Lower leg skin (tissue), 4 donors: ENCODE measurements at regions not wholly inside any gene's neighbourhood (a gene's known extent, or its start where the extent isn't known, plus 50 kb on each side); places are given as distances from the start of the nearest gene placed in this dataset.

Experiments used
- DNase-seq, 2 donors: peaks; one replicate each; pipeline ENCODE4 v3.0.0-alpha.2; 2019; ENCODE audit warnings: low spot score in 2 of 2
- H3K4me3 ChIP-seq: fragments of 200-600 bp; sonication (generic); 2 replicates; pipeline ENCODE4 v1.5.1; 2017; ENCODE audit warnings: mild to moderate bottlenecking, low read depth; ENCODE audit not compliant: poor library complexity, severe bottlenecking
- CTCF ChIP-seq, 3 donors: fragments of 450-650 bp; IDR thresholded peaks; one replicate each; pipeline ENCODE4 v1.5.1; 2016; ENCODE audit warnings: antibody characterized with exemption in 3 of 3, mild to moderate bottlenecking in 3 of 3, moderate library complexity in 2 of 3
- POLR2A ChIP-seq, 2 donors: fragments of 450-650 bp; IDR thresholded peaks; one replicate each; pipeline ENCODE4 v1.6.1; 2016 to 2017; ENCODE audit warnings: antibody characterized with exemption in 2 of 2, mild to moderate bottlenecking in 1 of 2, moderate library complexity in 1 of 2
- WGBS, 2 donors: methylation state at CpG; one replicate each; pipeline ENCODE4 v1.1.5; 2018; 5-methylcytosine and 5-hydroxymethylcytosine counted together
- intact Hi-C: fragments of 100-400 bp; cut with DNase I; formaldehyde crosslinking; loops from one replicate; pipeline ENCODE4 v1.15.0; 2023; ENCODE audit warnings: low total_unique reads

GRCh38 chr6:21327326-21328112, 266.0 kb upstream of the SOX4 start:
- WGBS, 2 donors, result 75 to 77% methylated on average over 9 of the region's 9 CpGs
- TF ChIP-seq CTCF (IDR thresholded peaks at IDR 0.05), result no peak
- TF ChIP-seq POLR2A (IDR thresholded peaks at IDR 0.05), result no peak
- no peak for DNase-seq
- no peak overlapping the region for H3K4me3 ChIP-seq
- intact Hi-C loops, result loop anchor here (10.0 kb wide), 1 partner anchor 73 kb away; no protein-coding TSS in a partner anchor

GRCh38 chr6:21331235-21331634, 262.3 kb upstream of the SOX4 start:
- TF ChIP-seq POLR2A (IDR thresholded peaks at IDR 0.05) (no peak), CTCF (IDR thresholded peaks at IDR 0.05) (no peak)
- 17 to 25% methylated on average over 7 of the region's 7 CpGs for WGBS, 2 donors
- DNase-seq, result peak in 1 of 2 donors; percentile 70
- H3K4me3 ChIP-seq, result no peak overlapping the region
- intact Hi-C loops, result no loop called here

GRCh38 chr6:21332077-21332476, 261.5 kb upstream of the SOX4 start:
- DNase-seq, result no peak
- WGBS, 2 donors, result 90% methylated on average over 5 of the region's 5 CpGs
- no peak overlapping the region for H3K4me3 ChIP-seq
- TF ChIP-seq POLR2A (IDR thresholded peaks at IDR 0.05), result no peak
- no peak for TF ChIP-seq CTCF (IDR thresholded peaks at IDR 0.05)
- intact Hi-C loops, result no loop called here

- WGBS, 2 donors, result 90 to 92% methylated on average over 8 of the region's 8 CpGs
- intact Hi-C loops, result no loop called here
Measured at GRCh38 chr6:21332660-21333059, 260.9 kb upstream of the SOX4 start.

GRCh38 chr6:21333715-21334114, 259.8 kb upstream of the SOX4 start:
- TF ChIP-seq POLR2A (IDR thresholded peaks at IDR 0.05) (no peak), CTCF (IDR thresholded peaks at IDR 0.05) (no peak)
- no peak for DNase-seq
- WGBS, 2 donors, result 95 to 100% methylated on average over 2 of the region's 2 CpGs
- intact Hi-C loops, result no loop called here
- H3K4me3 ChIP-seq, result no peak overlapping the region

More at GRCh38 chr6:21332660-21333059, 260.9 kb upstream of the SOX4 start:
- TF ChIP-seq CTCF (IDR thresholded peaks at IDR 0.05) (no peak), POLR2A (IDR thresholded peaks at IDR 0.05) (no peak)
- DNase-seq, result no peak
- H3K4me3 ChIP-seq, result no peak overlapping the region

- H3K4me3 ChIP-seq, result no peak overlapping the region
- no peak for TF ChIP-seq POLR2A (IDR thresholded peaks at IDR 0.05)
- TF ChIP-seq CTCF (IDR thresholded peaks at IDR 0.05), result no peak
- WGBS, 2 donors, result 80 to 86% methylated on average over 7 of the region's 7 CpGs
- intact Hi-C loops, result no loop called here
- no peak for DNase-seq
Measured at GRCh38 chr6:21334651-21335050, 258.9 kb upstream of the SOX4 start.
